ENCODE measurements at regions not wholly inside any gene's neighbourhood (a gene's known extent, or its start where the extent isn't known, plus 50 kb on each side); places are given as distances from the start of the nearest gene placed in this dataset.

- Histone ChIP-seq H2AFZ (ENCODE audit: low read length) (no peak overlapping the region), H3K4me2 (ENCODE audit: low read length) (no peak overlapping the region), H3K27ac (ENCODE audit: low read depth, low read length, poor library complexity, severe bottlenecking) (no peak overlapping the region), H3K36me3 (ENCODE audit: insufficient read depth, low read length) (no peaks in the 10 kb centered on the region), H4K20me1 (ENCODE audit: insufficient read depth, low read length) (no peaks in the 10 kb centered on the region), H3K9me3 (ENCODE audit: low read length) (no peaks in the 10 kb centered on the region), H3K27me3 (ENCODE audit: insufficient read depth, low read length) (no peaks in the 10 kb centered on the region), H3K4me3 (ENCODE audit: low read depth, low read length, poor library complexity, severe bottlenecking) (no peak overlapping the region), H3K9me2 (ENCODE audit: low read depth, low read length) (no peaks in the 10 kb centered on the region), H3F3A (ENCODE audit: insufficient read depth, low read length) (no peaks in the 10 kb centered on the region), H3K79me2 (ENCODE audit: insufficient read depth, low read length) (no peaks in the 10 kb centered on the region), H3K4me1 (ENCODE audit: insufficient read depth, low read length, severe bottlenecking) (no peaks in the 10 kb centered on the region), H3K9ac (ENCODE audit: low read length) (no peak overlapping the region)
- TF ChIP-seq CTCF (IDR thresholded peaks at IDR 0.05; ENCODE audit: low read length) (no peak), EZH2 (IDR thresholded peaks at IDR 0.05; ENCODE audit: borderline replicate concordance, low read length) (no peak)
Measured at GRCh38 chr4:30837861-30838260, 117.7 kb downstream of the PCDH7 start.

DNA sequence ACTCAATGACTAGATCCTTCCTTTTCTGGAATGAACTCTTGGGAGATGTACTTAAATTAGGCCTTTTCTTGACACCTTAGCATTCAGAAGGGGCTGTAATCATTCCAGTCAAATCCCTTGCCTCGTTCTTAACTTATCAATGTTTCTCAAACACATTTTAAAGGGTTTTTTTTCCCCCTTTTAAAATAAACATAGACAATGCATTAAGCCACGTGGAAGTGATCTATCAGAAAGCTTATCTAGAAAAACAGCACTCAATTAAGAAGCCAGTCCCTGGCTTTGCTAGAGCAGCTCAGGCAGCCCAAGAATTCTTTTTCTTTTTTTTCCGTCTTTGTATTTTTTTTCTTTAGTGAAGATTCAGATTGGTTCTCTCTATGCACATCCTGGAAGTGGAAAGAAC is 118.2 kb downstream of the PCDH7 start:
- H3K4me3 ChIP-seq (ENCODE audit: low read depth, low read length, poor library complexity, severe bottlenecking) = no peak overlapping the region
- H3K9ac ChIP-seq (ENCODE audit: low read length) = no peak overlapping the region
- no peaks in the 10 kb centered on the region for H3F3A ChIP-seq (ENCODE audit: insufficient read depth, low read length)
- H2AFZ ChIP-seq (ENCODE audit: low read length) = no peak overlapping the region
- H3K4me1 ChIP-seq (ENCODE audit: insufficient read depth, low read length, severe bottlenecking) = no peaks in the 10 kb centered on the region
- TF ChIP-seq CTCF (IDR thresholded peaks at IDR 0.05; ENCODE audit: low read length) = no peak
- no peak for TF ChIP-seq EZH2 (IDR thresholded peaks at IDR 0.05; ENCODE audit: borderline replicate concordance, low read length)
- no peaks in the 10 kb centered on the region for H3K36me3 ChIP-seq (ENCODE audit: insufficient read depth, low read length)
- H3K79me2 ChIP-seq (ENCODE audit: insufficient read depth, low read length) = no peaks in the 10 kb centered on the region
- H3K9me2 ChIP-seq (ENCODE audit: low read depth, low read length) = no peaks in the 10 kb centered on the region
- H3K9me3 ChIP-seq (ENCODE audit: low read length) = no peaks in the 10 kb centered on the region
- H3K27me3 ChIP-seq (ENCODE audit: insufficient read depth, low read length) = no peaks in the 10 kb centered on the region
- no peak overlapping the region for H3K27ac ChIP-seq (ENCODE audit: low read depth, low read length, poor library complexity, severe bottlenecking)
- no peak overlapping the region for H3K4me2 ChIP-seq (ENCODE audit: low read length)
- no peaks in the 10 kb centered on the region for H4K20me1 ChIP-seq (ENCODE audit: insufficient read depth, low read length)

DNA sequence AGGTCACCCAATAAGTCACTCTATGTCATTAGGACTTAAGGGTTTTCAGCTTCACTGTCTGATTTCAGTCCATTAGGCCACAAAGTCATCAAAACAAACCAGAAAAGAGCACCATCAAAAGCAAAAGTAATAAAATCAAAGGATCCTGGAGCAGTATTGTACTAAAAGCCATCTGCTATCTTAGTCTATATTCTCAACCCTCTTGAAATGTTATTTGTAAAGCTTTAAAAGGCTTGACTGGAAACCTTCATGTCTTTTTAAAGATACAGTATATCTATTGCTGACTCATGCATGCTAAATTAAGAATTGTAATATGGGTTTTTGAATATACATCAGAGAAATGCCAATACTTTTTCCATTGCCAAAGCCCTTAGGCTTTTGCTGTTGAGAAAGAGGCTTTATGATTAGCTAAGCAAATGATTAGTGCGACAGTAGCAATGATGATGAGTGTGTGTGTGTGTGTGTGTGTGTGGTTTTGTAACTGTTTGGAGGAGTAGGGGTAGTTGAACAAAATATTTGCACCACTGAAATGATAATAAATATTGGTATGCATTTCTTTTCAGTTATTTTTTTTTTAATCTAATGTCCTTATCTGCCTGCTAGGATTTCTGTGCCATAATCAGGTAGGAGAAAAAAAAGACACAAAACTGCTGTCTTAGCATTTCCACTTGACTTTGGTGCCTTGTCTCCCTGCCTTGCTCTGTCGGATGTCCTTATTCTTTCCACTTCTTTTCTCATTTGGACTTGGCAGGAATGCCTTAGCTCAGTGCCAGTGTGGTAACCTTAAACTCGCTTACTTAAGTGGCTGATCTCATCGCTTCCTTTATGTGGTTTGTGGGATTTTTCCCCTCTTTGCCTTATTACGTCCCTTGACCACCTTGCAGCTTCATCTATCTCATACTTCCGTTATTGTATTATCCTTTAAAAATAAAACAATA is 119.7 kb downstream of the PCDH7 start:
- Histone ChIP-seq H3K9ac (ENCODE audit: low read length) (no peak overlapping the region), H3K79me2 (ENCODE audit: insufficient read depth, low read length) (no peaks in the 10 kb centered on the region), H3K4me1 (ENCODE audit: insufficient read depth, low read length, severe bottlenecking) (no peaks in the 10 kb centered on the region), H3K36me3 (ENCODE audit: insufficient read depth, low read length) (no peaks in the 10 kb centered on the region), H2AFZ (ENCODE audit: low read length) (no peak overlapping the region), H4K20me1 (ENCODE audit: insufficient read depth, low read length) (no peaks in the 10 kb centered on the region), H3K9me3 (ENCODE audit: low read length) (no peaks in the 10 kb centered on the region), H3F3A (ENCODE audit: insufficient read depth, low read length) (no peaks in the 10 kb centered on the region), H3K9me2 (ENCODE audit: low read depth, low read length) (no peaks in the 10 kb centered on the region), H3K27ac (ENCODE audit: low read depth, low read length, poor library complexity, severe bottlenecking) (no peak overlapping the region), H3K27me3 (ENCODE audit: insufficient read depth, low read length) (no peaks in the 10 kb centered on the region), H3K4me3 (ENCODE audit: low read depth, low read length, poor library complexity, severe bottlenecking) (no peak overlapping the region), H3K4me2 (ENCODE audit: low read length) (no peak overlapping the region)
- no peak for TF ChIP-seq EZH2 (IDR thresholded peaks at IDR 0.05; ENCODE audit: borderline replicate concordance, low read length)

All from OCI-LY1 (cell line).